ENCODE measurements at regions not wholly inside any gene's neighbourhood (a gene's known extent, or its start where the extent isn't known, plus 50 kb on each side); places are given as distances from the start of the nearest gene placed in this dataset.

- TF ChIP-seq EZH2phosphoT487 (IDR thresholded peaks at IDR 0.05; ENCODE audit: insufficient read depth, low read depth): no peak
- no peak for TF ChIP-seq EZH2 (IDR thresholded peaks at IDR 0.05; ENCODE audit: insufficient read depth, poor library complexity, severe bottlenecking)
Observed at GRCh38 chr2:221958224-221958623, 340.6 kb downstream of the PAX3 start.
